GM12873 (cell line): ENCODE measurements at regions not wholly inside any gene's neighbourhood (a gene's known extent, or its start where the extent isn't known, plus 50 kb on each side); places are given as distances from the start of the nearest gene placed in this dataset.
A peak's percentile ranks its signal among the peaks of the same experiment; 100 is the strongest.

ENCODE experiments used
- TF ChIP-seq, protein P1 (sequence below): IDR thresholded peaks from 2 replicates; pipeline ENCODE4 v1.5.1; 2012; ENCODE audit warnings: low read depth, mild to moderate bottlenecking, moderate library complexity, low read length, control low read depth; ENCODE audit not compliant: insufficient read depth; ENCODE audit errors: missing control alignments

DNA sequence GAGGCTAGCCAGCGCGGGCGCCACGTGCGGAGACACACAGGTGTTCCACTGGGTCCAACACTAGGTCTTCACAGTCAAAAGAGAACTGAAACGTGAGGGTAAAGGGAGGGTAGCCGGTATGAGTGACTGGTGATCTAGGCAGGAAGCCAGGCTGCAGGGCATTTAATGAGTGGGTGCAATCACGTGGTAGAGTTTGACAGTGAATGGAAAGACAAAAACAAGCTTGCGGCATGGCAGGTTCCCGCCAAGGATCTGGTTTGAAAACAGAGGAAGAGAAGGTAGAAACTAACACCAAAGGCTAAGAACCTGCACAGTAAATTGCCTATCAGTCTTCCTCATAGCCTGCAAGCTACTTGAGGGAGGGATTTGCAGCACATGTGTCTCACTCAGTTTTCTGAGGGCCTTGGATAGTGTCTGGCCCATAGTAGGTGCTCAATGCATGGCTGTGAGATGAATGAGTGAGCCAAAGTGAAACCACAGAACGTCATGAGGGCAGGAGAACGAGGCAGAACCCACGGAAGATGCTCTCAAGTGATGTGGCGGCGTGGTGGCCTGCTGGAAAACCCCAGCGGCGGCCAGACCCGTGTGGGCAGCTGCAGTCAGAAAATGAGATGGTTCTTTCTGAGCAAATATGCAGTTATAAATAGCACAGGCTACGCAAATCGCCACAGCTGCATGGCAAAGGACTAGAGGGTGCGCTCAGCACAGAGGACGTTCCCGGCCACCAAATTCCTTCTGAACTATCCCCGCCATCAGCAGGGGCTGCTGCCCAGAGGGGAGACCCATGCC lies 183.6 kb upstream of the NFE2L3 start:
- TF ChIP-seq, protein P1, sequence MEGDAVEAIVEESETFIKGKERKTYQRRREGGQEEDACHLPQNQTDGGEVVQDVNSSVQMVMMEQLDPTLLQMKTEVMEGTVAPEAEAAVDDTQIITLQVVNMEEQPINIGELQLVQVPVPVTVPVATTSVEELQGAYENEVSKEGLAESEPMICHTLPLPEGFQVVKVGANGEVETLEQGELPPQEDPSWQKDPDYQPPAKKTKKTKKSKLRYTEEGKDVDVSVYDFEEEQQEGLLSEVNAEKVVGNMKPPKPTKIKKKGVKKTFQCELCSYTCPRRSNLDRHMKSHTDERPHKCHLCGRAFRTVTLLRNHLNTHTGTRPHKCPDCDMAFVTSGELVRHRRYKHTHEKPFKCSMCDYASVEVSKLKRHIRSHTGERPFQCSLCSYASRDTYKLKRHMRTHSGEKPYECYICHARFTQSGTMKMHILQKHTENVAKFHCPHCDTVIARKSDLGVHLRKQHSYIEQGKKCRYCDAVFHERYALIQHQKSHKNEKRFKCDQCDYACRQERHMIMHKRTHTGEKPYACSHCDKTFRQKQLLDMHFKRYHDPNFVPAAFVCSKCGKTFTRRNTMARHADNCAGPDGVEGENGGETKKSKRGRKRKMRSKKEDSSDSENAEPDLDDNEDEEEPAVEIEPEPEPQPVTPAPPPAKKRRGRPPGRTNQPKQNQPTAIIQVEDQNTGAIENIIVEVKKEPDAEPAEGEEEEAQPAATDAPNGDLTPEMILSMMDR = peak; percentile 16

DNA sequence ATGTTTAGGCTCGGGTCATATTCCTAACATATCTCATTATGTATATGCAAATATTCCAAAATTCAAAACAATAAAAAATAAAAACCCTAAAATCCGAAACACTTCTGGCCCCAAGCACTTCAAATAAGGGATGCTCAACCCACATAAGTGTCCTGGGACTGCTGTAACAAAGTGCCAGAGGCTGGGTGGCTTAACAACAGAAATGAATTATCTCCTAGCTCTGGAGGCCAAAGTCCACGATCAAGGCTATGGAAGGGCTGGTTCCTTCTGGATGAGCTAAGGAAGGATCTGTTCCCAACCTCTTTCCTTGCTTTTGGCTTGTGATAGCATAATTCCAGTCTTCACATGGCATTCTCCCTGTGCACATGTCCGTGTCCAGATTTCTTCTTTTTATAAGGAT lies 181.6 kb upstream of the NFE2L3 start:
- TF ChIP-seq, protein P1 = no peak

DNA sequence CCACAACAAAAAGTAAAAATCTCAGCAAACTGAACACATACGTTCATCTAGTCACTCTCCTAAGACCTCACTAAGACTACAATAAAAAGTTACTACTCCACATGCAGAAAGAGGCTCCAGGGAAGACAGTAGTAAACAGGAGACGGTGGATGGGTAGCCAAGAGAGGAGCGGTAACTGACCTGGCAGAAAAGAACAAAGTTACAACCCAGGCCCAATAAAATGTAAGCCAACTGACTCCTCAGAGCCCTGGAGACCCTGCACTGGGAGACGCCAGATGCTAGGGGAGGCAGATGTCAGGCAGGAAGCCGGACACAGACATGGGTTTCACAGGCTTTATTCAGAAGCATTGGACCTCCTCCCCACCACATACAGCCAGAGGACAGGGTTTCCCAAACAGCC lies 181.1 kb upstream of the NFE2L3 start:
- TF ChIP-seq, protein P1 = no peak

DNA sequence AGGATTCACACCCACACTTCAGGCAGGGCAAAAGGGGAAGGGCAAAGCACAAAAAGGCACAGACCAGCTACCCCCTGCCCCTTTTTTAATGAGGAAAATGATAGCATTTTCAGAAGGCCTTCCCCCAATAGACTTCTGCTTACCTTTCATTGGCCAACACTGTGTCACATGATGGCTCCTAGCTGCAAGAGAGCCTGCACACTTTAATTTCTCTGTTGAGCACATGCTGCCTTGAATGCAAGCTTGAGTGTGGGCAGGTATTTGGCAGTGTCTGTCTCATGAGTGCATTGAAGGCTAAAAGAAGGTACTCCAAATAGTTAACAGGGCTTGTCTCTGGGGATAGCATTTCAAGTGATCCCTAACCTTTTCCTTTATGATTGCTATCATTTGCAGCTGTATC lies 175.4 kb upstream of the NFE2L3 start:
- TF ChIP-seq, protein P1 = no peak

DNA sequence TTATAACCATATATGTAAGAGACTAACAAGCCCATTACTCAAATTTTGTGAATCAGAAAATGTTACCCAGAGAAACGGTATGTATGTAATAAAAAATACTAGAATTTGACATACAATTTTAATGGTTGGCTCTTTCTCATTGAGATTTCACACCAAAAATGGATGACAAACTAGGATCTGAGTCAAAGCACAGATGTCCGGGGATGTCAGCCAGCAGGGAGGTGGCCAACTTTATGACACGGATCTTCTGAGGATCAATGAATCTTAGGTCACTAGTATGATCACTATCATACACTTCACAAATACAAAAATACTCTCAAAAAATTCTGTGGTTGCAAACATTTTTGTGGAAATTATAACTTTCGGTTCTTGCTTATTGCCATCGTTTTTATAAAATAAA lies 173.5 kb upstream of the NFE2L3 start:
- TF ChIP-seq, protein P1 = no peak

DNA sequence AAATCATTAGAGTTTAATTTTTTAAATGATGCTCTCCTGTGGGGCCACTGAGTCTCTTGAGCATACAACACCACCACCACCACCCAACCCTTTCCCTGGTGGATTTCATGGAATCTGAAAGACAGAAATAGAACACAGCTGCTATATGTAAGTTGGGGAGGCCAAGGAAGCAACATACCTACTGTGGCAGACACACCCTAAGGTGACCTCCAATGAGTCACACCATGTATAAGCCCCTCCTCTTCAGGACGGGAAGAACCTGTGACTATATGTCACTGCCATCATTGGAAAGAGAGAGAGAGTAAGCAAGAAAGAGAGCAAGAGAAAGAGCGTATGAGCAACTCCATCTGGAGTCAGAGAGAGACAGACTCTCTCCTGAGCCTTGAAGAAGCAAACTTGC lies 172.4 kb upstream of the NFE2L3 start:
- TF ChIP-seq, protein P1 = no peak

DNA sequence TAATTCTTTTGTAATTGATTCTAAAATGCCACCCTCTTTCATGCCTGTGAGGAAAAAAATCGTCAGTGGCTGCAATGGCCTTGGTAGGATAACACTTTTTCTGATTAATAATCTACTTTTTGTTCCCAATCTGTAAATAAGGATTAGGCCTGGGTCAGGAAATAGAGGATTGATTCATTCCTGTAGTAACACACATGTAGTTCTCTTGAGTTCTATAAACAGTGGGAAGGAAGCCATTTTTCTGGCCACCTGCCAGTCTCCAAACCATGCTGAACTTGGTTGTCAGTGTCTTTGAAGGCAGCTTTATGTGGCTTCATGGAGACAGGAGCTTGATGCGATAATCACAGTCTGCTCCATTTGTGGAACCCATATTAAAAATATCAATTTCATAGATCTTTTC lies 169.3 kb upstream of the NFE2L3 start:
- TF ChIP-seq, protein P1 = no peak
